HepG2 (cell line): ENCODE measurements at regions not wholly inside any gene's neighbourhood (a gene's known extent, or its start where the extent isn't known, plus 50 kb on each side); places are given as distances from the start of the nearest gene placed in this dataset.

Experiments used
- ATAC-seq: fragments of 200-7000 bp; cut with Tn5 transposase; 3 replicates; pipeline ENCODE4 v1.9.1; 2020; ENCODE audit warnings: mild to moderate bottlenecking, moderate library complexity
- BruUV-seq: library from RNA; stranded (reverse); fragments of 400-500 nt; replicated peaks from 2 replicates; lab custom pipeline; 2021; lab: Mats Ljungman, UMichigan
- CTCF ChIA-PET: fragments of 300-600 bp; formaldehyde crosslinking; extraction: SDS; loops from one replicate; lab custom pipeline; 2021; ENCODE audit warnings: low total read pairs, inconsistent platforms, low intra/inter-chr PET ratio; lab: Yijun Ruan, JAX
- POLR2A ChIA-PET: fragments of 350-600 bp; sonication (Branson Sonifier 250); formaldehyde crosslinking; loops from one replicate; lab custom pipeline; 2020; ENCODE audit warnings: antibody characterized with exemption, inconsistent platforms; lab: Yijun Ruan, JAX
- DNase-seq: peaks from one replicate; pipeline ENCODE4 v3.0.0-alpha.2; 2015; ENCODE audit warnings: low spot score
- FAIRE-seq: peaks from 3 replicates; lab custom pipeline; 2011; peaks lifted over from hg19 to GRCh38; lab: Jason Lieb, UNC
- H2AFZ ChIP-seq: one replicate; pipeline ENCODE4 v1.6.1; 2011; ENCODE audit warnings: low read length, inconsistent platforms
- H3K27ac ChIP-seq: fragments of 300-600 bp; 3 replicates; pipeline ENCODE4 v1.8.0; 2011; ENCODE audit warnings: mixed run types, mild to moderate bottlenecking, mixed read lengths, low read length, inconsistent platforms; ENCODE audit not compliant: insufficient read depth; ENCODE audit errors: extremely low read length
- H3K27me3 ChIP-seq, 2 experiments: fragments of 200-600 bp in 1 of 2; 2 replicates in 1 of 2; 3 replicates in 1 of 2; pipeline versions ENCODE4 v1.6.0 to v1.8.0; 2011; ENCODE audit warnings: low read length in 2 of 2, mild to moderate bottlenecking in 2 of 2, moderate library complexity in 2 of 2, inconsistent platforms in 1 of 2; ENCODE audit not compliant: insufficient read depth in 2 of 2, control insufficient read depth in 1 of 2
- H3K36me3 ChIP-seq, 2 experiments: fragments of 200-600 bp in 1 of 2; replicated peaks in 1 of 2; 2 replicates in 1 of 2; 3 replicates in 1 of 2; pipeline versions ENCODE4 v1.5.1 to v1.8.0; 2011; ENCODE audit warnings: low read length in 2 of 2, inconsistent platforms in 1 of 2; ENCODE audit not compliant: insufficient read depth in 2 of 2, control insufficient read depth in 1 of 2
- H3K4me1 ChIP-seq: 2 replicates; pipeline ENCODE4 v1.5.1; 2012; ENCODE audit warnings: low read length, inconsistent platforms; ENCODE audit not compliant: insufficient read depth
- H3K4me2 ChIP-seq: 2 replicates; pipeline ENCODE4 v1.6.0; 2011; ENCODE audit warnings: low read depth, low read length, inconsistent platforms
- H3K4me3 ChIP-seq, 3 experiments: fragments of 200-600 bp in 1 of 3; sonication (generic), shearing (Covaris generic) in 1 of 3; replicated peaks in 1 of 3; 2 replicates each; pipeline ENCODE4 v1.5.1; 2011 to 2016; ENCODE audit warnings: low read length in 3 of 3, inconsistent platforms in 2 of 3, low read depth in 2 of 3, mild to moderate bottlenecking in 2 of 3, control low read depth in 1 of 3, mixed read lengths in 1 of 3; ENCODE audit not compliant: insufficient read depth in 1 of 3
- H3K79me2 ChIP-seq: one replicate; pipeline ENCODE4 v1.6.1; 2011; ENCODE audit warnings: low read length, inconsistent platforms; ENCODE audit not compliant: insufficient read depth
- H3K9ac ChIP-seq: 2 replicates; pipeline ENCODE4 v1.6.0; 2011; ENCODE audit warnings: mild to moderate bottlenecking, low read depth, low read length, inconsistent platforms; ENCODE audit not compliant: insufficient read depth
- H3K9me3 ChIP-seq: 2 replicates; pipeline ENCODE4 v1.5.1; 2012; ENCODE audit warnings: mild to moderate bottlenecking, low read length
- H4K20me1 ChIP-seq: 2 replicates; pipeline ENCODE4 v1.6.0; 2011; ENCODE audit warnings: inconsistent platforms, mild to moderate bottlenecking, low read length, moderate library complexity; ENCODE audit not compliant: insufficient read depth
- ARHGAP35 ChIP-seq: sonication (generic); formaldehyde crosslinking; IDR thresholded peaks from 2 replicates; pipeline ENCODE4 v1.9.0; 2022; ENCODE audit warnings: mild to moderate bottlenecking, inconsistent platforms, moderate library complexity, missing genetic modification reagents, borderline replicate concordance
- ETV5 ChIP-seq: IDR thresholded peaks from 2 replicates; pipeline ENCODE4 v1.6.1; 2018; ENCODE audit warnings: missing biosample characterization, missing genetic modification reagents, inconsistent platforms, borderline replicate concordance
- FOSL1 ChIP-seq: sonication (generic); formaldehyde crosslinking; IDR thresholded peaks from 2 replicates; pipeline ENCODE4 v1.9.0; 2021; ENCODE audit warnings: missing genetic modification reagents, borderline replicate concordance
- KMT2B ChIP-seq: IDR thresholded peaks from 2 replicates; pipeline ENCODE4 v1.6.1; 2016; ENCODE audit warnings: missing genetic modification reagents, missing compliant biosample characterization
- POLR2G ChIP-seq: fragments of 200-400 bp; formaldehyde crosslinking; IDR thresholded peaks from 2 replicates; pipeline ENCODE4 v1.6.1; 2018; ENCODE audit warnings: mild to moderate bottlenecking, low read depth, low read length, moderate library complexity
- SNRNP70 ChIP-seq: fragments of 200-400 bp; formaldehyde crosslinking; IDR thresholded peaks from 2 replicates; pipeline ENCODE4 v1.6.1; 2017; ENCODE audit warnings: mild to moderate bottlenecking, low read depth, low read length, moderate library complexity
- TRIM24 ChIP-seq: sonication (generic); formaldehyde crosslinking; IDR thresholded peaks from 2 replicates; pipeline ENCODE4 v1.8.0; 2022; ENCODE audit warnings: mild to moderate bottlenecking, missing genetic modification reagents
- ZBTB8A ChIP-seq: sonication (generic); formaldehyde crosslinking; IDR thresholded peaks from 2 replicates; pipeline ENCODE4 v1.4.0; 2020; ENCODE audit warnings: mild to moderate bottlenecking, low read depth, missing genetic modification reagents, borderline replicate concordance
- ZFP90 ChIP-seq: sonication (generic); formaldehyde crosslinking; IDR thresholded peaks from 2 replicates; pipeline ENCODE4 v1.8.0; 2022; ENCODE audit warnings: missing genetic modification reagents, mild to moderate bottlenecking, inconsistent platforms, borderline replicate concordance
- ZNF335 ChIP-seq: sonication (generic); formaldehyde crosslinking; IDR thresholded peaks from 2 replicates; pipeline ENCODE4 v1.4.0; 2020; ENCODE audit warnings: missing genetic modification reagents
- ZNF616 ChIP-seq: sonication (generic); formaldehyde crosslinking; IDR thresholded peaks from 2 replicates; pipeline ENCODE4 v1.5.0; 2020; ENCODE audit warnings: low read depth, mild to moderate bottlenecking, missing genetic modification reagents
- ZNF713 ChIP-seq: sonication (generic); formaldehyde crosslinking; IDR thresholded peaks from 2 replicates; pipeline ENCODE4 v1.4.0; 2020; ENCODE audit warnings: mild to moderate bottlenecking, missing genetic modification reagents
- ZNF775 ChIP-seq: sonication (generic); formaldehyde crosslinking; IDR thresholded peaks from 2 replicates; pipeline ENCODE4 v1.4.0; 2020; ENCODE audit warnings: missing genetic modification reagents, mild to moderate bottlenecking, moderate library complexity, borderline replicate concordance
- WGBS: methylation state at CpG from one replicate; pipeline ENCODE4 v1.1.6; 2017; ENCODE audit warnings: low lambda C conversion rate; 5-methylcytosine and 5-hydroxymethylcytosine counted together
- in situ Hi-C: cut with HindIII; loops from 2 replicates; pipeline ENCODE4 v1.10.0; 2017; ENCODE audit warnings: low pct_unique_long_range_greater_than_20kb; ENCODE audit not compliant: extremely low pct_ligation_motif_present
- intact Hi-C: fragments of 100-400 bp; cut with micrococcal nuclease; formaldehyde crosslinking; loops from one replicate; pipeline ENCODE4 v1.10.0; 2022; ENCODE audit not compliant: unreplicated experiment
- TF ChIP-seq, protein P1 (sequence below): sonication (generic); formaldehyde crosslinking; IDR thresholded peaks from 2 replicates; pipeline ENCODE4 v1.5.0; 2020; ENCODE audit warnings: missing genetic modification reagents, mild to moderate bottlenecking, borderline replicate concordance

DNA sequence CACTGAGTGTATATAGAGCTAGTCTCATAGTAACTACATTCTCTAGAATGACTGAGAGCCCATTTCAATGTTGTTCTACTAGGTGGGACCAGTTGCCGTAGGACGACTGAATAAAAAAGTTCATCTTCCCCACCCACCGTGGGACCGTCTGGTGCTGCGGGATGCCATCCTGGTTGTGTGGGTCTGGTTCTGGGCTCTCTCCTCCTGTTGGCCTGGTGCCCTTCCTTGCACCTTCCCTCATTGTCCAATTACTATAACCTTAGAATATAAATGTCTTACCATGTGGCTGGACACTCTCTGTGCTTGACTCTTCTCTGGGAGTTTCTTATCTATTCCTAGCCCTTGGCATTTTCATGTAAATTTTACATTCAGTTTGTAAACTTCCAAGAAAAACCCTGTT, 344.4 kb downstream of the TCERG1L start:
- BruUV-seq: no TSS peak
- Histone ChIP-seq H3K79me2 (no peaks in the 10 kb centered on the region), H3K4me1 (no peaks in the 10 kb centered on the region), H2AFZ (no peak overlapping the region), H3K4me3 (no peak overlapping the region), H3K36me3 (no peaks in the 10 kb centered on the region), H3K4me2 (no peak overlapping the region), H3K27ac (no peak overlapping the region), H4K20me1 (no peaks in the 10 kb centered on the region), H3K27me3 (peaks cover 0 to 11% of the 10 kb centered on the region in 2 experiments; a peak in 3 of 5 replicates), H3K9ac (no peak overlapping the region), H3K9me3 (no peaks in the 10 kb centered on the region)
- in situ Hi-C loops: no loop called here
- DNase-seq: no peak
- WGBS: 16% methylated on average over 5 of the region's 5 CpGs
- CTCF ChIA-PET: no interaction called here
- no peak for ATAC-seq
- intact Hi-C loops: no loop called here
- no peak for TF ChIP-seq ETV5 (CRISPR knock-in tag)
- no peak for TF ChIP-seq ZBTB8A (CRISPR knock-in tag)
- TF ChIP-seq ZNF616 (CRISPR knock-in tag): no peak
- TF ChIP-seq TRIM24 (CRISPR knock-in tag): no peak
- no peak for TF ChIP-seq ZFP90 (CRISPR knock-in tag)
- TF ChIP-seq ZNF335 (CRISPR knock-in tag): no peak
- no peak for TF ChIP-seq KMT2B (CRISPR knock-in tag)
- TF ChIP-seq ZNF775 (CRISPR knock-in tag): no peak
- no peak for TF ChIP-seq ZNF713
- no peak for FAIRE-seq
- POLR2A ChIA-PET: no interaction called here

DNA sequence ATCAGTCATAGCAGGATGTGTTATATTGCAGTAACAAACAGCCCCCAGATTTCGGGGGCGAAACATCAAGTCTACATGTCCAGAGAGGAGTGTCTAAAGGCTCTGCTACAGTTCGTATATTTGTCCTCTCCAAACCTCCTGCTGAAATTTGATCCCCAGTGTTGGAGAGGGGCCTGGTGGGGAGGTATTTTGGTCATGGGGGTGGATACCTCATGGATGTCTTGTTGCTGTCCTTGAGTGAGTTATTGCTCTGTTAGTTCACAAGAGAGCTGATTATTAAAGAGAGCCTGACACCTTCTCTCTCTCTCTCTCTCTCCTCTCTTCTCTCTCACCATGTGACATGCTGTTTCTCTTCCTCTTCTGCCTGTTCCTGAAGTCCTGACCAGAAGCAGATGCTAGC, 343.7 kb downstream of the TCERG1L start:
- FAIRE-seq (no peak), ATAC-seq (no peak), DNase-seq (no peak)
- in situ Hi-C loops (no loop called here), intact Hi-C loops (no loop called here)
- Histone ChIP-seq H3K4me2 (no peak overlapping the region), H3K27ac (no peak overlapping the region), H3K9ac (no peak overlapping the region), H4K20me1 (no peaks in the 10 kb centered on the region), H3K79me2 (no peaks in the 10 kb centered on the region), H3K27me3 (peaks cover 0 to 10% of the 10 kb centered on the region in 2 experiments; a peak in 3 of 5 replicates), H3K9me3 (no peaks in the 10 kb centered on the region), H3K36me3 (no peaks in the 10 kb centered on the region), H2AFZ (no peak overlapping the region), H3K4me3 (no peak overlapping the region), H3K4me1 (no peaks in the 10 kb centered on the region)
- BruUV-seq: no TSS peak
- POLR2A ChIA-PET: no interaction called here
- TF ChIP-seq, protein P1, sequence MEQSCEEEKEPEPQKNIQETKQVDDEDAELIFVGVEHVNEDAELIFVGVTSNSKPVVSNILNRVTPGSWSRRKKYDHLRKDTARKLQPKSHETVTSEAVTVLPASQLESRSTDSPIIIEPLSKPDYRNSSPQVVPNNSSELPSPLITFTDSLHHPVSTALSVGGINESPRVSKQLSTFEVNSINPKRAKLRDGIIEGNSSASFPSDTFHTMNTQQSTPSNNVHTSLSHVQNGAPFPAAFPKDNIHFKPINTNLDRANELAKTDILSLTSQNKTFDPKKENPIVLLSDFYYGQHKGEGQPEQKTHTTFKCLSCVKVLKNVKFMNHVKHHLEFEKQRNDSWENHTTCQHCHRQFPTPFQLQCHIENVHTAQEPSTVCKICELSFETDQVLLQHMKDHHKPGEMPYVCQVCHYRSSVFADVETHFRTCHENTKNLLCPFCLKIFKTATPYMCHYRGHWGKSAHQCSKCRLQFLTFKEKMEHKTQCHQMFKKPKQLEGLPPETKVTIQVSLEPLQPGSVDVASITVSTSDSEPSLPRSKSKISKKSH (CRISPR knock-in tag): no peak
- TF ChIP-seq FOSL1 (CRISPR knock-in tag) (no peak), POLR2G (no peak), ARHGAP35 (CRISPR knock-in tag) (no peak), SNRNP70 (no peak)
- CTCF ChIA-PET: no interaction called here
- 4% methylated on average over 3 of the region's 3 CpGs for WGBS
